ENCODE measurements at regions not wholly inside any gene's neighbourhood (a gene's known extent, or its start where the extent isn't known, plus 50 kb on each side); places are given as distances from the start of the nearest gene placed in this dataset.

GRCh38 chr1:220322570-220322969 lies 50.3 kb upstream of the RAB3GAP2 start:
- TF ChIP-seq CTCF (IDR thresholded peaks at IDR 0.05; ENCODE audit: poor library complexity, severe bottlenecking): no peak
- TF ChIP-seq EP300 (conservative IDR thresholded peaks at IDR 0.05; ENCODE audit: poor library complexity, severe bottlenecking): no peak
- TF ChIP-seq RAD21 (conservative IDR thresholded peaks at IDR 0.05): no peak
- no peak for TF ChIP-seq POLR2AphosphoS5 (IDR thresholded peaks at IDR 0.05)
- TF ChIP-seq REST (IDR thresholded peaks at IDR 0.05; ENCODE audit: borderline replicate concordance): no peak
